ENCODE measurements at regions not wholly inside any gene's neighbourhood (a gene's known extent, or its start where the extent isn't known, plus 50 kb on each side); places are given as distances from the start of the nearest gene placed in this dataset.

DNA sequence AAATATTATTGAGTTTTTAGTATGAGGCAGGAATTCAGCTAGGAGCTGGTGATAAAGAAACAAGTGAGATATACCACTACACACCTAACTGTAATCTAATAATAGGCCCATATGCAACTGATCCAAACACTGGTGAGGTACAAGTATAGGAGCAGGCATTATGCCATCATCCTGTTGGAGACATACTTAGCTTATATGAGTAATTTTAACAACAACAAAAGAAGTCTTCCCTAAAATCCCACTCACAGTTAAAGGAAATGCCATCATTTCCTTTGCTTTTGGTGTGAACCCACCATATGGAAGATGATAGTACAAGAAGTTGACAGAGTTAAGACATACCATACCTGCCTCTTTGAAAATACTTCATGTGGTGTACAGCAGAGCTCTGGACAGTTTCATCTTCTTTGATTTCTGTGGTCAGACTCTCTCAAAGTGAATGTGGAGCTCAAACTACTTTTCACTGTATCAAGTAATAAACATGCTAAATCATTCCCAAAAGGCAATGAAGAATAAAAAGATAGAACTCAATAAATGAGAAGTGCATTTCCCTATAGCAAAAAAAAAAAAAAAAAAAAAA, 85.5 kb downstream of the CD200R1L start:
- peak; percentile 34; the same call in 1 of the 3 replicates for ATAC-seq

GRCh38 chr3:112759681-112760080, 87.0 kb downstream of the CD200R1L start:
- ATAC-seq, result no peak
- TF ChIP-seq, protein P1, sequence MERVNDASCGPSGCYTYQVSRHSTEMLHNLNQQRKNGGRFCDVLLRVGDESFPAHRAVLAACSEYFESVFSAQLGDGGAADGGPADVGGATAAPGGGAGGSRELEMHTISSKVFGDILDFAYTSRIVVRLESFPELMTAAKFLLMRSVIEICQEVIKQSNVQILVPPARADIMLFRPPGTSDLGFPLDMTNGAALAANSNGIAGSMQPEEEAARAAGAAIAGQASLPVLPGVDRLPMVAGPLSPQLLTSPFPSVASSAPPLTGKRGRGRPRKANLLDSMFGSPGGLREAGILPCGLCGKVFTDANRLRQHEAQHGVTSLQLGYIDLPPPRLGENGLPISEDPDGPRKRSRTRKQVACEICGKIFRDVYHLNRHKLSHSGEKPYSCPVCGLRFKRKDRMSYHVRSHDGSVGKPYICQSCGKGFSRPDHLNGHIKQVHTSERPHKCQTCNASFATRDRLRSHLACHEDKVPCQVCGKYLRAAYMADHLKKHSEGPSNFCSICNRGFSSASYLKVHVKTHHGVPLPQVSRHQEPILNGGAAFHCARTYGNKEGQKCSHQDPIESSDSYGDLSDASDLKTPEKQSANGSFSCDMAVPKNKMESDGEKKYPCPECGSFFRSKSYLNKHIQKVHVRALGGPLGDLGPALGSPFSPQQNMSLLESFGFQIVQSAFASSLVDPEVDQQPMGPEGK (CRISPR knock-in tag; IDR thresholded peaks at IDR 0.05; ENCODE audit: borderline replicate concordance), result no peak
- TF ChIP-seq, protein P2, sequence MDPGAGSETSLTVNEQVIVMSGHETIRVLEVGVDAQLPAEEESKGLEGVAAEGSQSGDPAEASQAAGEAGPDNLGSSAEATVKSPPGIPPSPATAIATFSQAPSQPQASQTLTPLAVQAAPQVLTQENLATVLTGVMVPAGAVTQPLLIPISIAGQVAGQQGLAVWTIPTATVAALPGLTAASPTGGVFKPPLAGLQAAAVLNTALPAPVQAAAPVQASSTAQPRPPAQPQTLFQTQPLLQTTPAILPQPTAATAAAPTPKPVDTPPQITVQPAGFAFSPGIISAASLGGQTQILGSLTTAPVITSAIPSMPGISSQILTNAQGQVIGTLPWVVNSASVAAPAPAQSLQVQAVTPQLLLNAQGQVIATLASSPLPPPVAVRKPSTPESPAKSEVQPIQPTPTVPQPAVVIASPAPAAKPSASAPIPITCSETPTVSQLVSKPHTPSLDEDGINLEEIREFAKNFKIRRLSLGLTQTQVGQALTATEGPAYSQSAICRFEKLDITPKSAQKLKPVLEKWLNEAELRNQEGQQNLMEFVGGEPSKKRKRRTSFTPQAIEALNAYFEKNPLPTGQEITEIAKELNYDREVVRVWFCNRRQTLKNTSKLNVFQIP (CRISPR knock-in tag; IDR thresholded peaks at IDR 0.05; ENCODE audit: borderline replicate concordance, low read depth), result no peak
- no peak for TF ChIP-seq ZNF8 (CRISPR knock-in tag; IDR thresholded peaks at IDR 0.05)

More for the DNA sequence above, 85.5 kb downstream of the CD200R1L start:
- TF ChIP-seq, protein P3, sequence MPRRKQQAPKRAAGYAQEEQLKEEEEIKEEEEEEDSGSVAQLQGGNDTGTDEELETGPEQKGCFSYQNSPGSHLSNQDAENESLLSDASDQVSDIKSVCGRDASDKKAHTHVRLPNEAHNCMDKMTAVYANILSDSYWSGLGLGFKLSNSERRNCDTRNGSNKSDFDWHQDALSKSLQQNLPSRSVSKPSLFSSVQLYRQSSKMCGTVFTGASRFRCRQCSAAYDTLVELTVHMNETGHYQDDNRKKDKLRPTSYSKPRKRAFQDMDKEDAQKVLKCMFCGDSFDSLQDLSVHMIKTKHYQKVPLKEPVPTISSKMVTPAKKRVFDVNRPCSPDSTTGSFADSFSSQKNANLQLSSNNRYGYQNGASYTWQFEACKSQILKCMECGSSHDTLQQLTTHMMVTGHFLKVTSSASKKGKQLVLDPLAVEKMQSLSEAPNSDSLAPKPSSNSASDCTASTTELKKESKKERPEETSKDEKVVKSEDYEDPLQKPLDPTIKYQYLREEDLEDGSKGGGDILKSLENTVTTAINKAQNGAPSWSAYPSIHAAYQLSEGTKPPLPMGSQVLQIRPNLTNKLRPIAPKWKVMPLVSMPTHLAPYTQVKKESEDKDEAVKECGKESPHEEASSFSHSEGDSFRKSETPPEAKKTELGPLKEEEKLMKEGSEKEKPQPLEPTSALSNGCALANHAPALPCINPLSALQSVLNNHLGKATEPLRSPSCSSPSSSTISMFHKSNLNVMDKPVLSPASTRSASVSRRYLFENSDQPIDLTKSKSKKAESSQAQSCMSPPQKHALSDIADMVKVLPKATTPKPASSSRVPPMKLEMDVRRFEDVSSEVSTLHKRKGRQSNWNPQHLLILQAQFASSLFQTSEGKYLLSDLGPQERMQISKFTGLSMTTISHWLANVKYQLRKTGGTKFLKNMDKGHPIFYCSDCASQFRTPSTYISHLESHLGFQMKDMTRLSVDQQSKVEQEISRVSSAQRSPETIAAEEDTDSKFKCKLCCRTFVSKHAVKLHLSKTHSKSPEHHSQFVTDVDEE (CRISPR knock-in tag; IDR thresholded peaks at IDR 0.05), result no peak
- no peak for TF ChIP-seq PPARA (CRISPR knock-in tag; IDR thresholded peaks at IDR 0.05; ENCODE audit: borderline replicate concordance)
- TF ChIP-seq TCF4 (CRISPR knock-in tag; IDR thresholded peaks at IDR 0.05; ENCODE audit: borderline replicate concordance), result no peak
- TF ChIP-seq ESRRG (CRISPR knock-in tag; IDR thresholded peaks at IDR 0.05), result no peak
- TF ChIP-seq ISL1 (CRISPR knock-in tag; IDR thresholded peaks at IDR 0.05), result no peak
- no peak for TF ChIP-seq CSDC2 (CRISPR knock-in tag; IDR thresholded peaks at IDR 0.05)
- TF ChIP-seq ZFP3 (CRISPR knock-in tag; IDR thresholded peaks at IDR 0.05), result no peak
- no peak for TF ChIP-seq CREB5 (CRISPR knock-in tag; IDR thresholded peaks at IDR 0.05; ENCODE audit: low read depth)

- TF ChIP-seq CSDC2 (CRISPR knock-in tag; IDR thresholded peaks at IDR 0.05) (no peak), ZFP3 (CRISPR knock-in tag; IDR thresholded peaks at IDR 0.05) (no peak), ESRRG (CRISPR knock-in tag; IDR thresholded peaks at IDR 0.05) (no peak), TOX (CRISPR knock-in tag; IDR thresholded peaks at IDR 0.05; ENCODE audit: borderline replicate concordance) (no peak), SNAI2 (CRISPR knock-in tag; IDR thresholded peaks at IDR 0.05) (no peak), OSR1 (CRISPR knock-in tag; IDR thresholded peaks at IDR 0.05) (no peak), PPARA (CRISPR knock-in tag; IDR thresholded peaks at IDR 0.05; ENCODE audit: borderline replicate concordance) (no peak), ZNF565 (CRISPR knock-in tag; conservative IDR thresholded peaks at IDR 0.05; ENCODE audit: low read depth) (no peak), TCF4 (CRISPR knock-in tag; IDR thresholded peaks at IDR 0.05; ENCODE audit: borderline replicate concordance) (no peak), ZNF8 (CRISPR knock-in tag; IDR thresholded peaks at IDR 0.05) (no peak)
- ATAC-seq, result no peak
Observed at GRCh38 chr3:112759210-112759609, 87.5 kb downstream of the CD200R1L start.

DNA sequence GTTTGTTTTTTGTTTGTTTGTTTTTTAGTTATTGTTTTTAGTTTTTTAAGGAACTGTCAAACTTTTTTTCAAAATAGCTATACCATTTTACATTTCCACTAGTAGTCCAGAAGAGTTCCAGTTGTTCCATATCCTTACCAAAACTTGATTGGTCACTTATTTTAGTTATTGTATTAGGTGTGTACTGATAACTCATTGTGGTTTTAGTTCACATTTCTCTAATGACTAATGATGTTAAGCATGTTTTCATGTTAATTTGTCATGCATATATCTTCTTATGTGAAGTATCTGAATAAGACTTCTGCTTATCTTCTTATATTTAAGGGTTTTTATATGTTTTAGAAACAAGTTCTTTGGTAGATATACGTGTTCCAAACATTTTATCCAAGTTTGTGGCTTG, 89.5 kb downstream of the CD200R1L start:
- no peak for ATAC-seq
- TF ChIP-seq ARNTL (CRISPR knock-in tag; IDR thresholded peaks at IDR 0.05; ENCODE audit: borderline replicate concordance, low read depth) (no peak), CSDC2 (CRISPR knock-in tag; IDR thresholded peaks at IDR 0.05) (no peak), PPARA (CRISPR knock-in tag; IDR thresholded peaks at IDR 0.05; ENCODE audit: borderline replicate concordance) (no peak), ZNF70 (CRISPR knock-in tag; IDR thresholded peaks at IDR 0.05) (no peak)
